ENCODE measurements at regions not wholly inside any gene's neighbourhood (a gene's known extent, or its start where the extent isn't known, plus 50 kb on each side); places are given as distances from the start of the nearest gene placed in this dataset.

DNA sequence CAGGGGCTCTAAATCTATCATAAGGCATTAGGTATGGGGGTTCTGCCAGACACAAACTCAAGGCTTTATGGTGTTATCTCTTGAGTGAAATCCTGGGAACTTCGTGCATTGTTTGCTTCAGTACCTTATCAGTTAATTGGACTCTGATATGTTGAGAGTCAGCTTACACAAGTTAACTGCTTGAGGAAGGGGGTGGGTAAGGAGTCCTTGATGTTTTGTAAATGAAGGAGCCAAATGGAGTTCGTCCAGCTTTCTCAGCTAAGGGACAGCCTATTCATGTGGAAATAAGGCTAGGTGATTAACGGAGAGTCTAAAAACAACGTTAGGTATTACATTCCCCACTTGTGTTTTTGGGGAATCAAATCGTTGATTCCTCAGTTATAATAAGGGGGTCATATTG lies 157.4 kb downstream of the TRIM27 start:
- WGBS, 2 donors: 1 to 2% methylated on average over 5 of the region's 5 CpGs
- Histone ChIP-seq H3K36me3 (no peaks in the 10 kb centered on the region), H3K4me3 (no peak overlapping the region), H3K27ac (no peak overlapping the region), H3K4me1 (no peaks in the 10 kb centered on the region), H3K9me3 (peaks cover 0 to 8% (median 0%) of the 10 kb centered on the region in 11 donors), H3K27me3 (peaks cover 15 to 100% (median 98%) of the 10 kb centered on the region in 7 donors)
- intact Hi-C loops (cut with DNase I): no loop called here
- ATAC-seq (no peak), DNase-seq (no peak)
- TF ChIP-seq, protein P1, sequence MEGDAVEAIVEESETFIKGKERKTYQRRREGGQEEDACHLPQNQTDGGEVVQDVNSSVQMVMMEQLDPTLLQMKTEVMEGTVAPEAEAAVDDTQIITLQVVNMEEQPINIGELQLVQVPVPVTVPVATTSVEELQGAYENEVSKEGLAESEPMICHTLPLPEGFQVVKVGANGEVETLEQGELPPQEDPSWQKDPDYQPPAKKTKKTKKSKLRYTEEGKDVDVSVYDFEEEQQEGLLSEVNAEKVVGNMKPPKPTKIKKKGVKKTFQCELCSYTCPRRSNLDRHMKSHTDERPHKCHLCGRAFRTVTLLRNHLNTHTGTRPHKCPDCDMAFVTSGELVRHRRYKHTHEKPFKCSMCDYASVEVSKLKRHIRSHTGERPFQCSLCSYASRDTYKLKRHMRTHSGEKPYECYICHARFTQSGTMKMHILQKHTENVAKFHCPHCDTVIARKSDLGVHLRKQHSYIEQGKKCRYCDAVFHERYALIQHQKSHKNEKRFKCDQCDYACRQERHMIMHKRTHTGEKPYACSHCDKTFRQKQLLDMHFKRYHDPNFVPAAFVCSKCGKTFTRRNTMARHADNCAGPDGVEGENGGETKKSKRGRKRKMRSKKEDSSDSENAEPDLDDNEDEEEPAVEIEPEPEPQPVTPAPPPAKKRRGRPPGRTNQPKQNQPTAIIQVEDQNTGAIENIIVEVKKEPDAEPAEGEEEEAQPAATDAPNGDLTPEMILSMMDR (IDR thresholded peaks at IDR 0.05): no peak

DNA sequence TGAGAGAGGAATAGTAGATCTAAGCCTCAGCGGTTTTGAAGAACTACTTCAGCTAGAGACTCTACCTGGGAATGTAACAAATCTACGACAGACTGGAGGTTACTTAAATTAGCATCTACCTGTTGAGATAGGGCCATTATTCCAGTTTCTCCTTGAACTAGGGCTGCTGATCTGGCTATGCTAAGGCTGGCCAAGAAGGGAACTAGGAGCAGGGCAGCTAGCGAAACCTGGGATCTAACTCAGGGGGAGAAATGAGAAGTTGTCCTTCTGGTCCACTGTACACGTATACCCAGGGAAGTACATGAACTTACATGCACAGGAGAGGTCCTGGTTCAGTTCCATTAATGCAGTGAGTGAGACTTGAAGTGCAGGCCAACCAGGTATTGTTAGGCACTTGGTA lies 156.7 kb downstream of the TRIM27 start:
- no peaks in the 10 kb centered on the region for H3K4me1 ChIP-seq
- ATAC-seq (no peak), DNase-seq (no peak)
- no peak overlapping the region for H3K4me3 ChIP-seq
- H3K36me3 ChIP-seq: no peaks in the 10 kb centered on the region
- peaks cover 0 to 8% (median 0%) of the 10 kb centered on the region in 11 donors for H3K9me3 ChIP-seq
- H3K27ac ChIP-seq: no peak overlapping the region
- intact Hi-C loops (cut with DNase I): no loop called here
- WGBS, 2 donors: 10 to 15% methylated on average over 4 of the region's 4 CpGs
- TF ChIP-seq, protein P1 (IDR thresholded peaks at IDR 0.05): no peak
- peaks cover 15 to 100% (median 98%) of the 10 kb centered on the region in 7 donors for H3K27me3 ChIP-seq

GRCh38 chr6:28767691-28768090 lies 156.1 kb downstream of the TRIM27 start:
- 33% methylated on average over 5 of the region's 5 CpGs for WGBS, 2 donors
- ATAC-seq: no peak
- TF ChIP-seq, protein P1 (IDR thresholded peaks at IDR 0.05): no peak
- no peaks in the 10 kb centered on the region for H3K36me3 ChIP-seq
- intact Hi-C loops (cut with DNase I): no loop called here
- H3K27me3 ChIP-seq: peaks cover 15 to 100% (median 100%) of the 10 kb centered on the region in 7 donors
- H3K4me1 ChIP-seq: no peaks in the 10 kb centered on the region
- H3K27ac ChIP-seq: no peak overlapping the region
- peaks cover 0 to 8% (median 0%) of the 10 kb centered on the region in 11 donors for H3K9me3 ChIP-seq
- no peak overlapping the region for H3K4me3 ChIP-seq
- DNase-seq: no peak

DNA sequence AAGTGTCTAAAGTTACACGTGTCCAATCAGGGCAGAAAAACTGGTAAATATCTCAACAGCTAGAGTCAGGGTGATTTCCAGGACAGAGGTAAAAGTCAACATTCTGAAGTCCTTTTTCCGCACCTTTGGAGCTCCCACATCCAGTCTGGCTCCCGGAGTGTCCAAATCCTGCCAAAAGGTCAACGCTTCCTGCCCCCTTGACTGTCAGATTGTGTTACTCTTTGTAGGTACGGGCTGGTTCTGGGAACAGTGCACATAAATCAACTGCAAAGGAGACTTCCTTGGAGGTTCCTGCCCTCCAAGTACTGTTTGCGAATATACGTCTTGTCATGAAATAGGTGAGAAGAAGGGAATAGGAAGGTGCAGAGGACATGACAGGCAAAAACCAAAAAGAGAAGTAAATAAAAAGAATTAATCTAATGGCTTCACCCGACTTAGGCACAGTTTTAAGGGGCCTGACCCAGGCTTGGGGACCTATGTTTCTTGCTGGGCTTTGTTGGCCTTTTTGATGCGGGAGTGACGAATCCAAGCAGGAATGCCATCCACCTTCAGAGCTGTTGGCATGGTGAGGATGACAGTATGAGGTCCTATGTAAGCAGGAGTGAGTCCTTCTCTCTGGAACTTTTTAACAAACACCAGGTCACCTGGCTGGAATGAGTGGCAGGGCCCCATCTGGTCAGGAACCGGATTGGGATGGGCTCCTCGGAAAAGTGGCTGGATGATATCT lies 155.4 kb downstream of the TRIM27 start:
- TF ChIP-seq, protein P1 (IDR thresholded peaks at IDR 0.05): no peak
- no peaks in the 10 kb centered on the region for H3K36me3 ChIP-seq
- H3K4me3 ChIP-seq: no peak overlapping the region
- no peaks in the 10 kb centered on the region for H3K4me1 ChIP-seq
- H3K27me3 ChIP-seq: peaks cover 15 to 100% (median 100%) of the 10 kb centered on the region in 7 donors
- intact Hi-C loops (cut with DNase I): no loop called here
- 25 to 28% methylated on average over 12 of the region's 12 CpGs for WGBS, 2 donors
- DNase-seq (no peak), ATAC-seq (no peak)
- H3K27ac ChIP-seq: no peak overlapping the region
- H3K9me3 ChIP-seq: peaks cover 0 to 7% (median 0%) of the 10 kb centered on the region in 11 donors

Measured in heart right ventricle (tissue), 16 donors.